Sigmoid colon (tissue), 6 donors: ENCODE measurements at regions not wholly inside any gene's neighbourhood (a gene's known extent, or its start where the extent isn't known, plus 50 kb on each side); places are given as distances from the start of the nearest gene placed in this dataset.

ENCODE experiments used
- DNase-seq: peaks from one replicate; pipeline ENCODE4 v3.0.0-alpha.2; 2019
- H3K27ac ChIP-seq, 4 donors: fragments of 200-600 bp; sonication (generic); one replicate each; pipeline ENCODE4 v1.5.1; 2016 to 2019; ENCODE audit warnings: mild to moderate bottlenecking in 1 of 4
- H3K27me3 ChIP-seq, 3 donors: fragments of 200-600 bp; sonication (generic); one replicate each; pipeline ENCODE4 v1.5.1; 2019; ENCODE audit warnings: mild to moderate bottlenecking in 1 of 3
- H3K36me3 ChIP-seq, 4 donors: fragments of 200-600 bp; sonication (generic); one replicate each; pipeline ENCODE4 v1.5.1; 2016 to 2019
- H3K4me1 ChIP-seq, 4 donors: fragments of 200-600 bp; sonication (generic); one replicate each; pipeline ENCODE4 v1.5.1; 2017 to 2019
- H3K4me3 ChIP-seq, 4 donors: fragments of 200-600 bp; sonication (generic); one replicate each; pipeline ENCODE4 v1.5.1; 2017 to 2019; ENCODE audit warnings: mild to moderate bottlenecking in 2 of 4, moderate library complexity in 1 of 4
- H3K9me3 ChIP-seq, 4 donors: fragments of 200-600 bp in 3 of 4; sonication (generic) in 3 of 4; one replicate each; pipeline versions ENCODE4 v1.5.1 to v1.6.1; 2013 to 2019
- CTCF ChIP-seq, 4 experiments: fragments of 450-650 bp in 3 of 4; fragments of 200-600 bp in 1 of 4; IDR thresholded peaks; one replicate each; pipeline ENCODE4 v1.5.1; 2016 to 2019; ENCODE audit warnings: antibody characterized with exemption in 4 of 4, mild to moderate bottlenecking in 3 of 4, moderate library complexity in 2 of 4
- EP300 ChIP-seq, 4 donors: sonication (generic); formaldehyde crosslinking; IDR thresholded peaks; one replicate each; pipeline ENCODE4 v1.6.1; 2017; ENCODE audit warnings: antibody characterized with exemption in 4 of 4
- POLR2A ChIP-seq, 2 donors: fragments of 450-650 bp; IDR thresholded peaks; one replicate each; pipeline ENCODE4 v1.6.1; 2016; ENCODE audit warnings: antibody characterized with exemption in 2 of 2, mild to moderate bottlenecking in 2 of 2, moderate library complexity in 2 of 2
- POLR2AphosphoS5 ChIP-seq, 4 donors: sonication (generic); formaldehyde crosslinking; IDR thresholded peaks; one replicate each; pipeline ENCODE4 v1.6.1; 2017; ENCODE audit warnings: antibody characterized with exemption in 4 of 4
- WGBS, 2 donors: extraction: QIAGEN DNeasy Blood & Tissue Kit; methylation state at CpG; one replicate each; pipeline ENCODE4 v1.1.7; 2013; 5-methylcytosine and 5-hydroxymethylcytosine counted together
- intact Hi-C: fragments of 100-400 bp; cut with DNase I; formaldehyde crosslinking; loops from one replicate; pipeline ENCODE4 v1.15.1; 2023
- donor health status: healthy with polysubstance abuse.
- donor health status: healthy.

- H3K4me1 ChIP-seq, result no peaks in the 10 kb centered on the region
- H3K4me3 ChIP-seq, result no peak overlapping the region
- TF ChIP-seq POLR2AphosphoS5 (IDR thresholded peaks at IDR 0.05) (no peak), EP300 (IDR thresholded peaks at IDR 0.05) (no peak), CTCF (IDR thresholded peaks at IDR 0.05) (no peak), POLR2A (IDR thresholded peaks at IDR 0.05) (no peak)
- H3K27ac ChIP-seq, result no peak overlapping the region
- no peaks in the 10 kb centered on the region for H3K27me3 ChIP-seq
- H3K9me3 ChIP-seq, result no peaks in the 10 kb centered on the region
- DNase-seq, result no peak
- intact Hi-C loops, result no loop called here
- WGBS, 2 donors, result 69 to 87% methylated on average over 1 of the region's 1 CpG
- H3K36me3 ChIP-seq, result no peaks in the 10 kb centered on the region
Observed at GRCh38 chr6:105791179-105791578, 295.0 kb upstream of the PRDM1 start.

- H3K27ac ChIP-seq, result no peak overlapping the region
- intact Hi-C loops, result no loop called here
- H3K4me3 ChIP-seq, result no peak overlapping the region
- H3K9me3 ChIP-seq, result no peaks in the 10 kb centered on the region
- H3K27me3 ChIP-seq, result no peaks in the 10 kb centered on the region
- no peak for TF ChIP-seq POLR2A (IDR thresholded peaks at IDR 0.05)
- TF ChIP-seq CTCF (IDR thresholded peaks at IDR 0.05), result no peak
- TF ChIP-seq POLR2AphosphoS5 (IDR thresholded peaks at IDR 0.05), result no peak
- TF ChIP-seq EP300 (IDR thresholded peaks at IDR 0.05), result no peak
- no peak for DNase-seq
- H3K4me1 ChIP-seq, result no peaks in the 10 kb centered on the region
- WGBS, 2 donors, result 59 to 64% methylated on average over 1 of the region's 1 CpG
- no peaks in the 10 kb centered on the region for H3K36me3 ChIP-seq
Observed at GRCh38 chr6:105790635-105791034, 295.5 kb upstream of the PRDM1 start.

DNA sequence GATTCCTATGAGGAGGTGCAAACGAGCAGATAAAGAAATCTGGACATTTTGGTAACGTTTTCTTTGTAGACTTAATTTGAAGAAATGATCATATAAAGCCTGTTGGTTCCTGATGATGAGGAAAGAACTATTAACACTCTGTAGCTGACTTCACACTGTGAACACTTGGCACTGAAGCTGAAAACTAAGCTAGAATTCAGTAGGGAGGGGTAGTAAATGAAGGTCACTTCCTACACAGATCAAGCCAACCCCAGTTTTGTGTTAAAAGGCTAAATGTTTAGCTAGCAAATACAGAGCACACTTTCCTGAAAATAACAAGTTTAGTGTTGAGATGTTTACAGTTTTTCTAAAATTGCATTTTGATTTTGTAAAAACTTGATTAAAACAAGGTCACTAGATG, 296.2 kb upstream of the PRDM1 start:
- Histone ChIP-seq H3K9me3 (no peaks in the 10 kb centered on the region), H3K36me3 (no peaks in the 10 kb centered on the region), H3K4me1 (no peaks in the 10 kb centered on the region), H3K4me3 (no peak overlapping the region), H3K27ac (no peak overlapping the region), H3K27me3 (no peaks in the 10 kb centered on the region)
- TF ChIP-seq CTCF (IDR thresholded peaks at IDR 0.05) (no peak), EP300 (IDR thresholded peaks at IDR 0.05) (no peak), POLR2AphosphoS5 (IDR thresholded peaks at IDR 0.05) (no peak), POLR2A (IDR thresholded peaks at IDR 0.05) (no peak)
- WGBS, 2 donors, result 57 to 64% methylated on average over 2 of the region's 2 CpGs
- intact Hi-C loops, result no loop called here
- DNase-seq, result no peak

GRCh38 chr6:105787747-105788146, 298.4 kb upstream of the PRDM1 start:
- 98% methylated on average over 5 of the region's 5 CpGs for WGBS, 2 donors
- no peaks in the 10 kb centered on the region for H3K36me3 ChIP-seq
- TF ChIP-seq CTCF (IDR thresholded peaks at IDR 0.05), result no peak
- no peak for TF ChIP-seq EP300 (IDR thresholded peaks at IDR 0.05)
- no peak for TF ChIP-seq POLR2A (IDR thresholded peaks at IDR 0.05)
- no peak for TF ChIP-seq POLR2AphosphoS5 (IDR thresholded peaks at IDR 0.05)

DNA sequence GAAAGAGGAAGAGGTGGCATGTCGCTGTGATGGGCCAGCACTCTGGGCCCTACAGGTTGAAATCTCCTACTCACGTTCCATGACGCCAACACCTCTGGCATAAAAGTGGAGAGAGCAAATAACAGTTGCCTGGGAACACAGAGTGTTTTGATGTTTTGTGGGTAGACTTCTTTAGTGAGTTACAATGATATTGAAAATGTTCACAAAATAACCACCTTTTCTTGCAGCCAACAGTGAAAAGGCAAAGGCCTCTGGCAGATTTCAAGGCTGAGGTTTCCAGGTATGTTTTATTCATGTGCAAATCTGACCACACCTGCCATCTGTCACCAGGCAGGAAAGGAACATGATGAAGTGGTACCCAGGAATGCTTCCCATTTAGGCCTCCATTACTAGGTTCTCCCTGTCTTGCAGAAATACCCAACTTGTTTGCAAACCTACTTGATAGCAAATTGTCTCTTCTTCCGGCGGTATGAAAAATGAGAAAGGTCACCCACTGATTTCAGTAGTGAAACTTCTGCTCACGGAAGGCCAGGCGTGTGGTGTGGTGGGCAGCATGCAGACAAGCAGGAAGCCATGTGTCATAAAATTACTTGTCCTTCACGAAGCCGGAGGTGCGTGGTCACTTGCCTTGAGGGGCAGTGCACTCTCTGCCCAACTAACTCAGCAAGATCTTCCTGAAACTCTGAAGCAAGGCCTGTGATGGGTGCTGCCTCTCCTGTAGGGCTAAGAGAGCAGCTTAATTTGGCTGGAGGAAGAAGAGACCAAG, 299.1 kb upstream of the PRDM1 start:
- no peak overlapping the region for H3K27ac ChIP-seq
- H3K36me3 ChIP-seq, result no peaks in the 10 kb centered on the region
- WGBS, 2 donors, result 89 to 90% methylated on average over 10 of the region's 10 CpGs
- intact Hi-C loops, result no loop called here
- H3K27me3 ChIP-seq, result no peaks in the 10 kb centered on the region
- TF ChIP-seq POLR2A (IDR thresholded peaks at IDR 0.05) (no peak), POLR2AphosphoS5 (IDR thresholded peaks at IDR 0.05) (no peak), CTCF (IDR thresholded peaks at IDR 0.05) (no peak), EP300 (IDR thresholded peaks at IDR 0.05) (no peak)
- no peak overlapping the region for H3K4me3 ChIP-seq
- DNase-seq, result no peak
- H3K9me3 ChIP-seq, result no peaks in the 10 kb centered on the region
- H3K4me1 ChIP-seq, result no peaks in the 10 kb centered on the region

More at GRCh38 chr6:105787747-105788146, 298.4 kb upstream of the PRDM1 start:
- H3K27ac ChIP-seq, result no peak overlapping the region
- no peaks in the 10 kb centered on the region for H3K9me3 ChIP-seq
- intact Hi-C loops, result no loop called here
- no peaks in the 10 kb centered on the region for H3K4me1 ChIP-seq
- H3K4me3 ChIP-seq, result no peak overlapping the region
- no peaks in the 10 kb centered on the region for H3K27me3 ChIP-seq
- DNase-seq, result no peak
